ENCODE measurements at regions not wholly inside any gene's neighbourhood (a gene's known extent, or its start where the extent isn't known, plus 50 kb on each side); places are given as distances from the start of the nearest gene placed in this dataset.

DNA sequence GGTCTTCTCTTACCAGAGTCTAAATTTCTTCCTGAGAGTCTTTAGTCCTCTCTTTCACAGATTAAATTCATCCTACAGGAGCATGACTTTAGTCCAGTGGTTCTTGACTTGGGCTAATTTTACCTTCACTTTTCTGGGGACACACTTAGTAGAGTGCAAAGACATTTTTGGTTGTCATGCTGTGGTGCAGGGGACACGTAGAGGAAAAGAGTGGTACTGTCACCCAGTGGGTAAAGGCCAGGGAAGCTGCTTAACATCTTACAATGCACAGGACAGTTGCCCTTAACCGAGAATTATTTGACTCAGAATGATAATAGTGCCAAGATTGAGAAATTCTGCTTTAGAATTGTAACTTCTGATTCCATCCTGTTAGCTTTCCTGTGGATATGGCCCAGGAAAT is 772.5 kb upstream of the GRM7 start:
- TF ChIP-seq POLR2A (IDR thresholded peaks at IDR 0.05) = no peak
- TF ChIP-seq, protein P1, sequence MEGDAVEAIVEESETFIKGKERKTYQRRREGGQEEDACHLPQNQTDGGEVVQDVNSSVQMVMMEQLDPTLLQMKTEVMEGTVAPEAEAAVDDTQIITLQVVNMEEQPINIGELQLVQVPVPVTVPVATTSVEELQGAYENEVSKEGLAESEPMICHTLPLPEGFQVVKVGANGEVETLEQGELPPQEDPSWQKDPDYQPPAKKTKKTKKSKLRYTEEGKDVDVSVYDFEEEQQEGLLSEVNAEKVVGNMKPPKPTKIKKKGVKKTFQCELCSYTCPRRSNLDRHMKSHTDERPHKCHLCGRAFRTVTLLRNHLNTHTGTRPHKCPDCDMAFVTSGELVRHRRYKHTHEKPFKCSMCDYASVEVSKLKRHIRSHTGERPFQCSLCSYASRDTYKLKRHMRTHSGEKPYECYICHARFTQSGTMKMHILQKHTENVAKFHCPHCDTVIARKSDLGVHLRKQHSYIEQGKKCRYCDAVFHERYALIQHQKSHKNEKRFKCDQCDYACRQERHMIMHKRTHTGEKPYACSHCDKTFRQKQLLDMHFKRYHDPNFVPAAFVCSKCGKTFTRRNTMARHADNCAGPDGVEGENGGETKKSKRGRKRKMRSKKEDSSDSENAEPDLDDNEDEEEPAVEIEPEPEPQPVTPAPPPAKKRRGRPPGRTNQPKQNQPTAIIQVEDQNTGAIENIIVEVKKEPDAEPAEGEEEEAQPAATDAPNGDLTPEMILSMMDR (IDR thresholded peaks at IDR 0.05) = no peak
